GM12878 (cell line): ENCODE measurements at regions not wholly inside any gene's neighbourhood (a gene's known extent, or its start where the extent isn't known, plus 50 kb on each side); places are given as distances from the start of the nearest gene placed in this dataset.

Experiments used
- ATAC-seq: fragments of 200-7000 bp; cut with Tn5 transposase; 3 replicates; pipeline ENCODE4 v1.9.1; 2020; ENCODE audit warnings: mild to moderate bottlenecking, moderate library complexity
- BruUV-seq: library from RNA; stranded (reverse); fragments of 400-500 nt; replicated peaks from 2 replicates; lab custom pipeline; 2021; lab: Mats Ljungman, UMichigan
- CTCF ChIA-PET: fragments of 300-600 bp; sonication (Branson Sonifier 250); formaldehyde crosslinking; extraction: SDS; loops from one replicate; lab custom pipeline; 2021; ENCODE audit warnings: inconsistent platforms; lab: Yijun Ruan, JAX
- POLR2A ChIA-PET: fragments of 350-600 bp; formaldehyde crosslinking; extraction: SDS; loops from one replicate; lab custom pipeline; 2021; ENCODE audit warnings: inconsistent platforms; lab: Charles Lee
- RAD21 ChIA-PET: fragments of 300-600 bp; sonication (Branson Sonifier 250); formaldehyde crosslinking; loops from one replicate; lab custom pipeline; 2023; ENCODE audit warnings: antibody characterized with exemption; ENCODE audit not compliant: unreplicated experiment; lab: Charles Lee
- SMC1A ChIA-PET: fragments of 300-600 bp; sonication (Branson Sonifier 250); formaldehyde crosslinking; loops from one replicate; lab custom pipeline; 2023; ENCODE audit not compliant: unreplicated experiment, uncharacterized antibody; lab: Charles Lee
- DNase-seq: peaks from one replicate; pipeline ENCODE4 v3.0.0-alpha.2; 2011; ENCODE audit warnings: low read depth, low spot score
- FAIRE-seq: peaks from 3 replicates; lab custom pipeline; 2011; peaks lifted over from hg19 to GRCh38; lab: Jason Lieb, UNC
- H2AFZ ChIP-seq: 2 replicates; pipeline ENCODE4 v1.6.0; 2011; ENCODE audit warnings: low read depth, low read length, control low read depth; ENCODE audit not compliant: control insufficient read depth
- H3K27ac ChIP-seq: 2 replicates; pipeline ENCODE4 v1.5.1; 2011; ENCODE audit warnings: control low read depth; ENCODE audit not compliant: control insufficient read depth, insufficient read depth
- H3K27me3 ChIP-seq, 2 experiments: replicated peaks in 1 of 2; 2 replicates each; pipeline versions ENCODE4 v1.6.0 to v1.6.1; 2011; ENCODE audit warnings: low read length in 1 of 2; ENCODE audit not compliant: control insufficient read depth in 2 of 2, insufficient read depth in 2 of 2
- H3K36me3 ChIP-seq, 2 experiments: 2 replicates each; pipeline ENCODE4 v1.5.1; 2011; ENCODE audit warnings: low read length in 1 of 2; ENCODE audit not compliant: control insufficient read depth in 2 of 2, insufficient read depth in 2 of 2
- H3K4me1 ChIP-seq: 2 replicates; pipeline ENCODE4 v1.6.1; 2011; ENCODE audit warnings: mild to moderate bottlenecking, low read length, moderate library complexity, mixed read lengths; ENCODE audit not compliant: control insufficient read depth, insufficient read depth
- H3K4me2 ChIP-seq: 2 replicates; pipeline ENCODE4 v1.6.0; 2011; ENCODE audit warnings: control low read depth; ENCODE audit not compliant: control insufficient read depth, insufficient read depth
- H3K4me3 ChIP-seq: fragments of 200-600 bp; sonication (generic); 2 replicates; pipeline ENCODE4 v1.5.1; 2016
- H3K79me2 ChIP-seq: 2 replicates; pipeline ENCODE4 v1.6.0; 2011; ENCODE audit warnings: low read length; ENCODE audit not compliant: control insufficient read depth, insufficient read depth
- H3K9ac ChIP-seq: 2 replicates; pipeline ENCODE4 v1.8.0; 2011; ENCODE audit warnings: low read length, control low read depth, mixed read lengths; ENCODE audit not compliant: control insufficient read depth, insufficient read depth
- H3K9me3 ChIP-seq: replicated peaks from 3 replicates; pipeline ENCODE4 v1.5.1; 2011; ENCODE audit warnings: mild to moderate bottlenecking, low read length; ENCODE audit not compliant: control insufficient read depth, insufficient read depth
- H4K20me1 ChIP-seq: 2 replicates; pipeline ENCODE4 v1.6.0; 2011; ENCODE audit not compliant: control insufficient read depth, insufficient read depth
- ATF7 ChIP-seq: fragments of 450-650 bp; IDR thresholded peaks from 2 replicates; pipeline ENCODE4 v1.6.1; 2016; ENCODE audit warnings: low read depth, mild to moderate bottlenecking
- CREM ChIP-seq: IDR thresholded peaks from 2 replicates; pipeline ENCODE4 v1.6.1; 2014; ENCODE audit warnings: antibody characterized with exemption, low read depth
- EED ChIP-seq: sonication (generic); IDR thresholded peaks from 2 replicates; pipeline ENCODE4 v1.6.1; 2016; ENCODE audit warnings: antibody characterized with exemption, low read depth
- GATAD2B ChIP-seq: fragments of 450-650 bp; conservative IDR thresholded peaks from 2 replicates; pipeline ENCODE4 v1.6.1; 2017; ENCODE audit warnings: low read depth, mild to moderate bottlenecking, moderate library complexity
- SIX5 ChIP-seq: IDR thresholded peaks from 2 replicates; pipeline ENCODE4 v1.6.1; 2011; ENCODE audit warnings: mild to moderate bottlenecking, low read depth, low read length, moderate library complexity; ENCODE audit not compliant: severe bottlenecking
- SREBF2 ChIP-seq: IDR thresholded peaks from 2 replicates; pipeline ENCODE4 v1.6.1; 2012; ENCODE audit warnings: mild to moderate bottlenecking, low read length
- STAT3 ChIP-seq: IDR thresholded peaks from 2 replicates; pipeline ENCODE4 v1.6.1; 2011; ENCODE audit warnings: low read depth, low read length, improper control_type of control experiment
- WGBS: methylation state at CpG from one replicate; pipeline ENCODE4 v1.1.6; 2016; ENCODE audit warnings: low lambda C conversion rate; ENCODE audit not compliant: insufficient replicate concordance, insufficient coverage; ENCODE audit errors: missing lambda C conversion rate; 5-methylcytosine and 5-hydroxymethylcytosine counted together
- in situ Hi-C: fragments of 300-500 bp; cut with MboI; formaldehyde crosslinking; loops from 9 replicates; pipeline ENCODE4 v1.14.3; 2018; ENCODE audit warnings: mixed read lengths
- intact Hi-C: fragments of 100-400 bp; cut with micrococcal nuclease; formaldehyde crosslinking; loops from one replicate; pipeline ENCODE4 v1.14.2; 2022; ENCODE audit not compliant: unreplicated experiment
- TF ChIP-seq, protein P1 (sequence below): fragments of 450-650 bp; IDR thresholded peaks from 2 replicates; pipeline ENCODE4 v1.6.1; 2018; ENCODE audit warnings: mild to moderate bottlenecking, low read depth, moderate library complexity; ENCODE audit not compliant: partially characterized antibody

DNA sequence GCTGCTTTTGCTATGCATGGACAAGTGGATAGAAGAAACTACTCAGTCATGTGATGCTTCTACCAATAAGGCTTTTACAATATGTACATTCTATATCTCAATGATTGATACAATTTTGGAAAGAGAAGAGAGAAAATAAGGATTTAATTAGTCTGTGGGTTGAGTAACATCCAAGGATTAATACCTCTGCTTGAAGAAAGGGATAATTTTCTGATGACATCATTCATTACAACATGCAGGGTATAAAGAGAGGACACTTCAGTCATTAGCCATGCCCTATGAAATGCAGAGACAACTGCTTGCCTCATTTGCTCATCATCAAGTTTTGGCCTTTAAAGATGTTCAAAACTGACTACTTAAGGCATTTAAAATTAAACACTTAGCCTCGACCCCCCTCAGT lies 237.3 kb downstream of the AHR start:
- H3K9ac ChIP-seq: no peak overlapping the region
- no peak overlapping the region for H2AFZ ChIP-seq
- POLR2A ChIA-PET: no interaction called here
- SMC1A ChIA-PET: interaction anchor here (1.3 kb wide), 1 partner anchor 228 kb away, joined by 3 read pairs; no protein-coding TSS in a partner anchor
- H3K36me3 ChIP-seq: no peaks in the 10 kb centered on the region
- no peaks in the 10 kb centered on the region for H4K20me1 ChIP-seq
- no peaks in the 10 kb centered on the region for H3K4me1 ChIP-seq
- intact Hi-C loops: no loop called here
- H3K9me3 ChIP-seq: no peaks in the 10 kb centered on the region
- TF ChIP-seq ATF7 (peak; percentile 14; the same call in 1 of the 2 replicates), SREBF2 (no peak)
- in situ Hi-C loops: loop anchor here (10.0 kb wide), 1 partner anchor 551 kb away; no protein-coding TSS in a partner anchor
- no peak overlapping the region for H3K4me2 ChIP-seq
- no peaks in the 10 kb centered on the region for H3K79me2 ChIP-seq
- RAD21 ChIA-PET: no interaction called here
- no peak overlapping the region for H3K4me3 ChIP-seq
- CTCF ChIA-PET: no interaction called here
- no TSS peak for BruUV-seq
- no peak overlapping the region for H3K27ac ChIP-seq
- 0% methylated on average over 1 of the region's 1 CpG for WGBS
- FAIRE-seq (no peak), ATAC-seq (no peak), DNase-seq (no peak)
- no peaks in the 10 kb centered on the region; a peak in 1 of 4 replicates for H3K27me3 ChIP-seq

DNA sequence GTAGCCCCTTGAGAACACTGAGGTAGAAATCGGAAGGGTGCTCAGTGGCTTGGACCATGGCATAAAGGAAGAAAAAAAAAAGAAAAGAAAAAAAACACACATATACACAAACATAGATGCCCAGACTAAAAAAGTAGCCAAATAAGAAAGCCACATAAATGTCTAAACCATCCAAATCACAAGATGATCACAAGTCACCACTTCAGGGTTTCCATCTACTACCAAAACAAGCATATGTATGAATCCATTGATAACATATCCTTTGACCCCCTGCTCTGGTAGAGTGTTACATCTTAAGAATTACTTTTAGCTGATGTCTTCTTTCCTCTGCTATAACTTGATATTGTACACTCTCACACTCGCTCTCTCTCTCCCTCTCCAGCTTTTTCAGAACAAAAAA lies 245.9 kb downstream of the AHR start:
- Histone ChIP-seq H3K4me1 (no peaks in the 10 kb centered on the region), H3K4me3 (no peak overlapping the region), H3K9me3 (no peaks in the 10 kb centered on the region), H3K9ac (no peak overlapping the region), H3K79me2 (no peaks in the 10 kb centered on the region), H4K20me1 (no peaks in the 10 kb centered on the region), H3K27ac (no peak overlapping the region), H3K4me2 (no peak overlapping the region), H3K27me3 (no peaks in the 10 kb centered on the region), H2AFZ (no peak overlapping the region), H3K36me3 (no peaks in the 10 kb centered on the region)
- ChIA-PET SMC1A (interaction anchor here (0.6 kb wide), 1 partner anchor 481 kb away, joined by 4 read pairs; no protein-coding TSS in a partner anchor), RAD21 (no interaction called here), POLR2A (no interaction called here), CTCF (no interaction called here)
- DNase-seq (no peak), FAIRE-seq (no peak), ATAC-seq (no peak)
- no TSS peak for BruUV-seq
- TF ChIP-seq STAT3 (no peak), GATAD2B (no peak), SIX5 (no peak), CREM (no peak), EED (no peak)
- TF ChIP-seq, protein P1, sequence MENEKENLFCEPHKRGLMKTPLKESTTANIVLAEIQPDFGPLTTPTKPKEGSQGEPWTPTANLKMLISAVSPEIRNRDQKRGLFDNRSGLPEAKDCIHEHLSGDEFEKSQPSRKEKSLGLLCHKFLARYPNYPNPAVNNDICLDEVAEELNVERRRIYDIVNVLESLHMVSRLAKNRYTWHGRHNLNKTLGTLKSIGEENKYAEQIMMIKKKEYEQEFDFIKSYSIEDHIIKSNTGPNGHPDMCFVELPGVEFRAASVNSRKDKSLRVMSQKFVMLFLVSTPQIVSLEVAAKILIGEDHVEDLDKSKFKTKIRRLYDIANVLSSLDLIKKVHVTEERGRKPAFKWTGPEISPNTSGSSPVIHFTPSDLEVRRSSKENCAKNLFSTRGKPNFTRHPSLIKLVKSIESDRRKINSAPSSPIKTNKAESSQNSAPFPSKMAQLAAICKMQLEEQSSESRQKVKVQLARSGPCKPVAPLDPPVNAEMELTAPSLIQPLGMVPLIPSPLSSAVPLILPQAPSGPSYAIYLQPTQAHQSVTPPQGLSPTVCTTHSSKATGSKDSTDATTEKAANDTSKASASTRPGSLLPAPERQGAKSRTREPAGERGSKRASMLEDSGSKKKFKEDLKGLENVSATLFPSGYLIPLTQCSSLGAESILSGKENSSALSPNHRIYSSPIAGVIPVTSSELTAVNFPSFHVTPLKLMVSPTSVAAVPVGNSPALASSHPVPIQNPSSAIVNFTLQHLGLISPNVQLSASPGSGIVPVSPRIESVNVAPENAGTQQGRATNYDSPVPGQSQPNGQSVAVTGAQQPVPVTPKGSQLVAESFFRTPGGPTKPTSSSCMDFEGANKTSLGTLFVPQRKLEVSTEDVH: no peak
- intact Hi-C loops (no loop called here), in situ Hi-C loops (no loop called here)
- WGBS: 68% methylated on average over 2 of the region's 2 CpGs
